NK-92 treated with Interleukin-12 subunit alpha and Interleukin-12 subunit beta, amount 100 ng/mL, for 24 hours (cell line): ENCODE measurements at regions not wholly inside any gene's neighbourhood (a gene's known extent, or its start where the extent isn't known, plus 50 kb on each side); places are given as distances from the start of the nearest gene placed in this dataset.

Experiments used
- DNase-seq: peaks from one replicate; lab custom pipeline; 2025; lab: John Stamatoyannopoulos, UW

GRCh38 chr3:95352471-95352870 is 1289.6 kb downstream of the NSUN3 start:
- no peak for DNase-seq

- no peak for DNase-seq
Observed at GRCh38 chr3:95354489-95354888, 1291.6 kb downstream of the NSUN3 start.

GRCh38 chr3:95356764-95357501 is 1294.1 kb downstream of the NSUN3 start:
- no peak for DNase-seq

GRCh38 chr3:95387242-95388021 is 1324.6 kb downstream of the NSUN3 start:
- no peak for DNase-seq

- DNase-seq: no peak
Observed at GRCh38 chr3:95389725-95390313, 1327.0 kb downstream of the NSUN3 start.

- no peak for DNase-seq
Observed at GRCh38 chr3:95394286-95394685, 1331.4 kb downstream of the NSUN3 start.

GRCh38 chr3:95399585-95399984 is 1336.7 kb downstream of the NSUN3 start:
- no peak for DNase-seq

GRCh38 chr3:95401693-95402092 is 1338.8 kb downstream of the NSUN3 start:
- no peak for DNase-seq

GRCh38 chr3:95407709-95408463 is 1345.0 kb downstream of the NSUN3 start:
- DNase-seq: no peak

GRCh38 chr3:95408464-95408862 is 1345.6 kb downstream of the NSUN3 start:
- no peak for DNase-seq

GRCh38 chr3:95418251-95418650 is 1355.4 kb downstream of the NSUN3 start:
- DNase-seq: no peak

- no peak for DNase-seq
Observed at GRCh38 chr3:95424279-95424678, 1361.4 kb downstream of the NSUN3 start.

- DNase-seq: no peak
Observed at GRCh38 chr3:95434491-95434890, 1371.6 kb downstream of the NSUN3 start.

GRCh38 chr3:95437409-95437808 is 1374.5 kb downstream of the NSUN3 start:
- no peak for DNase-seq

GRCh38 chr3:95438274-95438673 is 1375.4 kb downstream of the NSUN3 start:
- DNase-seq: no peak

- DNase-seq: no peak
Observed at GRCh38 chr3:95442766-95443165, 1371.6 kb upstream of the EPHA6 start.

- DNase-seq: no peak
Observed at GRCh38 chr3:95449841-95450240, 1364.6 kb upstream of the EPHA6 start.

- DNase-seq: no peak
Observed at GRCh38 chr3:95453242-95453641, 1361.2 kb upstream of the EPHA6 start.

- DNase-seq: no peak
Observed at GRCh38 chr3:95456835-95457234, 1357.6 kb upstream of the EPHA6 start.

GRCh38 chr3:95459706-95460105 is 1354.7 kb upstream of the EPHA6 start:
- no peak for DNase-seq

- DNase-seq: no peak
Observed at GRCh38 chr3:95460274-95460673, 1354.1 kb upstream of the EPHA6 start.

- no peak for DNase-seq
Observed at GRCh38 chr3:95462161-95462560, 1352.2 kb upstream of the EPHA6 start.
